ENCODE measurements at regions not wholly inside any gene's neighbourhood (a gene's known extent, or its start where the extent isn't known, plus 50 kb on each side); places are given as distances from the start of the nearest gene placed in this dataset.

- no peak overlapping the region for H3K4me2 ChIP-seq (replicated peaks; ENCODE audit: low read depth, low read length, poor library complexity, severe bottlenecking)
- ATAC-seq (ENCODE audit: low read depth) (no peak), DNase-seq (no peak)
- no peak overlapping the region for H3K9ac ChIP-seq (ENCODE audit: low read length)
- no peak overlapping the region for H3K27ac ChIP-seq (ENCODE audit: low read length in 2 of 2)
- no peaks in the 10 kb centered on the region for H3K79me2 ChIP-seq (ENCODE audit: control insufficient read depth, insufficient read depth, low read length)
- H3K9me3 Mint-ChIP-seq (ENCODE audit: insufficient read depth) = peaks cover 7% of the 10 kb centered on the region
- no peak overlapping the region for H3K4me3 ChIP-seq (ENCODE audit: control extremely low read depth in 1 of 5, extremely low read depth in 1 of 5, insufficient read depth in 1 of 5, low read depth in 2 of 5, low read length in 4 of 5)
- ChIA-PET CTCF (no interaction called here), POLR2A (no interaction called here)
- H3K36me3 ChIP-seq (replicated peaks in 1 of 2; ENCODE audit: control extremely low read depth in 1 of 2, control insufficient read depth in 1 of 2, extremely low read depth in 1 of 2, insufficient read depth in 2 of 2, low read length in 1 of 2) = no peaks in the 10 kb centered on the region
- H3K4me1 ChIP-seq (ENCODE audit: control insufficient read depth in 2 of 2, insufficient read depth in 2 of 2, low read length in 2 of 2) = no peaks in the 10 kb centered on the region
- no peak for TF ChIP-seq CTCF (IDR thresholded peaks at IDR 0.05)
- no peak for TF ChIP-seq EZH2 (IDR thresholded peaks at IDR 0.05; ENCODE audit: borderline replicate concordance, insufficient read depth, low read depth, low read length, poor library complexity, severe bottlenecking)
- no peak overlapping the region for H2AFZ ChIP-seq (ENCODE audit: insufficient read depth, low read depth, low read length, poor library complexity, severe bottlenecking)
- no peaks in the 10 kb centered on the region for H3K4me1 Mint-ChIP-seq
- peaks cover 0 to 2% (median 0%) of the 10 kb centered on the region in 3 donors for H3K9me3 ChIP-seq (ENCODE audit: control extremely low read depth in 1 of 3, control insufficient read depth in 2 of 3, insufficient read depth in 1 of 3, low read length in 2 of 3)
- H4K20me1 ChIP-seq (ENCODE audit: control insufficient read depth, insufficient read depth, low read length, poor library complexity, severe bottlenecking) = no peaks in the 10 kb centered on the region
- intact Hi-C loops (cut with micrococcal nuclease) = no loop called here
- no peaks in the 10 kb centered on the region for H3K27me3 Mint-ChIP-seq
- H3K27me3 ChIP-seq (replicated peaks in 1 of 4; ENCODE audit: control extremely low read depth in 1 of 4, control insufficient read depth in 3 of 4, insufficient read depth in 4 of 4, low read length in 3 of 4) = no peaks in the 10 kb centered on the region
- WGBS (ENCODE audit: insufficient coverage) = 20% methylated on average over 1 of the region's 2 CpGs
- no peak overlapping the region for H3K27ac Mint-ChIP-seq
- H3K4me3 Mint-ChIP-seq = no peak overlapping the region
Observed at GRCh38 chr3:96101006-96101560, 713.3 kb upstream of the EPHA6 start.

GRCh38 chr3:96106701-96107100, 707.7 kb upstream of the EPHA6 start:
- Histone ChIP-seq H3K9me3 (ENCODE audit: control extremely low read depth in 1 of 3, control insufficient read depth in 2 of 3, insufficient read depth in 1 of 3, low read length in 2 of 3) (no peaks in the 10 kb centered on the region), H3K4me1 (ENCODE audit: control insufficient read depth in 2 of 2, insufficient read depth in 2 of 2, low read length in 2 of 2) (no peaks in the 10 kb centered on the region), H3K9ac (ENCODE audit: low read length) (no peak overlapping the region), H2AFZ (ENCODE audit: insufficient read depth, low read depth, low read length, poor library complexity, severe bottlenecking) (no peak overlapping the region), H4K20me1 (ENCODE audit: control insufficient read depth, insufficient read depth, low read length, poor library complexity, severe bottlenecking) (no peaks in the 10 kb centered on the region), H3K27ac (ENCODE audit: low read length in 2 of 2) (no peak overlapping the region), H3K79me2 (ENCODE audit: control insufficient read depth, insufficient read depth, low read length) (no peaks in the 10 kb centered on the region), H3K27me3 (replicated peaks in 1 of 4; ENCODE audit: control extremely low read depth in 1 of 4, control insufficient read depth in 3 of 4, insufficient read depth in 4 of 4, low read length in 3 of 4) (no peaks in the 10 kb centered on the region), H3K4me2 (replicated peaks; ENCODE audit: low read depth, low read length, poor library complexity, severe bottlenecking) (no peak overlapping the region), H3K36me3 (replicated peaks in 1 of 2; ENCODE audit: control extremely low read depth in 1 of 2, control insufficient read depth in 1 of 2, extremely low read depth in 1 of 2, insufficient read depth in 2 of 2, low read length in 1 of 2) (no peaks in the 10 kb centered on the region), H3K4me3 (ENCODE audit: control extremely low read depth in 1 of 5, extremely low read depth in 1 of 5, insufficient read depth in 1 of 5, low read depth in 2 of 5, low read length in 4 of 5) (no peak overlapping the region)
- CTCF ChIA-PET = no interaction called here
- no peak overlapping the region for H3K27ac Mint-ChIP-seq
- no peak overlapping the region for H3K4me3 Mint-ChIP-seq
- intact Hi-C loops (cut with micrococcal nuclease) = no loop called here
- POLR2A ChIA-PET = no interaction called here
- no CpG with 5 or more reads among the region's 2 CpGs for WGBS (ENCODE audit: insufficient coverage)
- no peaks in the 10 kb centered on the region for H3K27me3 Mint-ChIP-seq
- no peak for DNase-seq
- peaks cover 8% of the 10 kb centered on the region for H3K9me3 Mint-ChIP-seq (ENCODE audit: insufficient read depth)
- no peaks in the 10 kb centered on the region for H3K4me1 Mint-ChIP-seq
- no peak for ATAC-seq (ENCODE audit: low read depth)
- TF ChIP-seq EZH2 (IDR thresholded peaks at IDR 0.05; ENCODE audit: borderline replicate concordance, insufficient read depth, low read depth, low read length, poor library complexity, severe bottlenecking) (no peak), CTCF (IDR thresholded peaks at IDR 0.05) (no peak)

All from B cell (primary cell).